Upper lobe of left lung (tissue), 6 donors: ENCODE measurements at regions not wholly inside any gene's neighbourhood (a gene's known extent, or its start where the extent isn't known, plus 50 kb on each side); places are given as distances from the start of the nearest gene placed in this dataset.

Experiments
- ATAC-seq, 2 donors: fragments of 200-7000 bp; cut with Tn5 transposase; one replicate each; pipeline ENCODE4 v1.9.1; 2022; ENCODE audit warnings: mild to moderate bottlenecking in 2 of 2, moderate library complexity in 2 of 2; ENCODE audit not compliant: low FRiP score in 2 of 2
- DNase-seq, 2 donors: peaks; one replicate each; pipeline ENCODE4 v3.0.0-alpha.2; 2019 to 2020
- H3K27ac ChIP-seq, 4 donors: fragments of 200-600 bp; sonication (generic); one replicate each; pipeline ENCODE4 v1.5.1; 2016 to 2019
- H3K27me3 ChIP-seq, 4 donors: fragments of 200-600 bp; sonication (generic); one replicate each; pipeline ENCODE4 v1.5.1; 2017 to 2019
- H3K36me3 ChIP-seq, 4 donors: fragments of 200-600 bp; sonication (generic); one replicate each; pipeline ENCODE4 v1.5.1; 2016 to 2019
- H3K4me1 ChIP-seq, 4 donors: fragments of 200-600 bp; sonication (generic); one replicate each; pipeline ENCODE4 v1.5.1; 2018 to 2019
- H3K4me3 ChIP-seq, 4 donors: fragments of 200-600 bp; sonication (generic); one replicate each; pipeline ENCODE4 v1.5.1; 2017 to 2019; ENCODE audit warnings: mild to moderate bottlenecking in 2 of 4, moderate library complexity in 1 of 4
- H3K9me3 ChIP-seq, 4 donors: fragments of 200-600 bp; sonication (generic); one replicate each; pipeline ENCODE4 v1.5.1; 2018 to 2019
- CTCF ChIP-seq, 6 experiments: fragments of 450-650 bp in 4 of 6; fragments of 200-600 bp in 2 of 6; sonication (generic) in 2 of 6; IDR thresholded peaks; one replicate each; pipeline ENCODE4 v1.5.1; 2016 to 2019; ENCODE audit warnings: antibody characterized with exemption in 6 of 6
- EP300 ChIP-seq, 4 donors: sonication (generic); formaldehyde crosslinking; IDR thresholded peaks; one replicate each; pipeline ENCODE4 v1.5.1; 2017; ENCODE audit warnings: antibody characterized with exemption in 4 of 4, control low read depth in 2 of 4
- POLR2A ChIP-seq, 4 donors: fragments of 450-650 bp; IDR thresholded peaks; one replicate each; pipeline ENCODE4 v1.5.1; 2016 to 2017; ENCODE audit warnings: antibody characterized with exemption in 4 of 4, mild to moderate bottlenecking in 2 of 4
- POLR2AphosphoS5 ChIP-seq, 2 donors: sonication (generic); formaldehyde crosslinking; IDR thresholded peaks; one replicate each; pipeline ENCODE4 v1.5.1; 2017; ENCODE audit warnings: antibody characterized with exemption in 2 of 2
- WGBS, 2 donors: methylation state at CpG; one replicate each; pipeline ENCODE4 v1.1.5; 2017 to 2018; 5-methylcytosine and 5-hydroxymethylcytosine counted together
- donor health status: DM: no; HTN: no; CAD: no; lungs with moderate emphysema.
- donor health status: DM: no; HTN: yes; CAD: no; lungs with severe emphysema.

- 46 to 49% methylated on average over 3 of the region's 3 CpGs for WGBS, 2 donors
- Histone ChIP-seq H3K4me1 (no peaks in the 10 kb centered on the region), H3K9me3 (no peaks in the 10 kb centered on the region), H3K27me3 (no peaks in the 10 kb centered on the region), H3K36me3 (no peaks in the 10 kb centered on the region), H3K4me3 (no peak overlapping the region), H3K27ac (no peak overlapping the region)
- DNase-seq (no peak), ATAC-seq (no peak)
- TF ChIP-seq CTCF (IDR thresholded peaks at IDR 0.05) (no peak), POLR2AphosphoS5 (IDR thresholded peaks at IDR 0.05) (no peak), POLR2A (IDR thresholded peaks at IDR 0.05) (no peak), EP300 (IDR thresholded peaks at IDR 0.05) (no peak)
Measured at GRCh38 chr3:1830851-1831250, 267.8 kb upstream of the CNTN4 start.

DNA sequence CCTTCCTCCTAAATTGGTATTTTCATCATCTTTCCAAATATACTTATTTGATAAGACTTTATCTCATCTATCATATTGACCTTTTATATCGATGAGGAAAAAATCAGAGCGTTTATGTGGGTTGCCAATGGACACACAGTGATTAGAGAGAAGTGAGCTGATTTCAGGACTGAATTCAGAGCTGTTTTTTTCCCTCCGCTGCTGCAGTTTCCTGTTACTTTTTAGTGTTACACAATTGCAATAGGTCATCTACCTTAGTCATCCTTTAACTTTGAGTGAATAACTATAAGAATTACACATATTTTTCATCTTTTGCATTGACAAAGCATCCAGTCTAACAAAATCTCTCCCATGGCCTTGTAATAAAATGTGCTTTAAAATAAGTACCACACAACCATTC is 266.3 kb upstream of the CNTN4 start:
- Histone ChIP-seq H3K27ac (no peak overlapping the region), H3K4me3 (no peak overlapping the region), H3K27me3 (no peaks in the 10 kb centered on the region), H3K4me1 (no peaks in the 10 kb centered on the region), H3K36me3 (no peaks in the 10 kb centered on the region), H3K9me3 (no peaks in the 10 kb centered on the region)
- 74 to 86% methylated on average over 3 of the region's 3 CpGs for WGBS, 2 donors
- TF ChIP-seq EP300 (IDR thresholded peaks at IDR 0.05), result no peak
- no peak for TF ChIP-seq POLR2A (IDR thresholded peaks at IDR 0.05)
- no peak for TF ChIP-seq CTCF (IDR thresholded peaks at IDR 0.05)
- no peak for TF ChIP-seq POLR2AphosphoS5 (IDR thresholded peaks at IDR 0.05)
- DNase-seq, result no peak
- no peak for ATAC-seq

- Histone ChIP-seq H3K27ac (no peak overlapping the region), H3K36me3 (no peaks in the 10 kb centered on the region), H3K27me3 (no peaks in the 10 kb centered on the region), H3K9me3 (no peaks in the 10 kb centered on the region), H3K4me3 (no peak overlapping the region), H3K4me1 (no peaks in the 10 kb centered on the region)
- ATAC-seq, result no peak
- no peak for DNase-seq
- 82 to 86% methylated on average over 6 of the region's 6 CpGs for WGBS, 2 donors
- no peak for TF ChIP-seq EP300 (IDR thresholded peaks at IDR 0.05)
- no peak for TF ChIP-seq CTCF (IDR thresholded peaks at IDR 0.05)
- TF ChIP-seq POLR2AphosphoS5 (IDR thresholded peaks at IDR 0.05), result no peak
- TF ChIP-seq POLR2A (IDR thresholded peaks at IDR 0.05), result no peak
Measured at GRCh38 chr3:1843111-1843510, 255.6 kb upstream of the CNTN4 start.

DNA sequence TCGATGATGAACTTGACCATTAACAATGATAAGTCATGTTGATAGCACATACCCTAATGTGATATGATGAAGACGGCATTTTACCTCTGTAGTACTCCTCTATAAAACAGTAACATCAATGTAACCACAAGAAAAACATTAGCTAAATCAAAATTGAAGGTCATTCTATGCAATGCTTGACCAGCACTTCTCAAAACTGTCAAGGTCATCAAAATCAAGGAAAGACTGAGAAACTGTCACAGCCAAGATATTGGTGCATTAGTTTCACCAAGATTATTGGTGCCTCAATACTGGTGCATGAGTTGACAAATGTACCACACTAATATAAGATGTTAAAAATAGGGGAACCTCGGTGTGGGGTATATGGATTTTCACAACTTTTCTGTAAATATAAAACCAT is 251.1 kb upstream of the CNTN4 start:
- Histone ChIP-seq H3K4me1 (no peaks in the 10 kb centered on the region), H3K27me3 (no peaks in the 10 kb centered on the region), H3K9me3 (no peaks in the 10 kb centered on the region), H3K27ac (no peak overlapping the region), H3K4me3 (no peak overlapping the region), H3K36me3 (no peaks in the 10 kb centered on the region)
- ATAC-seq (no peak), DNase-seq (no peak)
- 76 to 84% methylated on average over 3 of the region's 3 CpGs for WGBS, 2 donors
- no peak for TF ChIP-seq EP300 (IDR thresholded peaks at IDR 0.05)
- no peak for TF ChIP-seq CTCF (IDR thresholded peaks at IDR 0.05)
- no peak for TF ChIP-seq POLR2AphosphoS5 (IDR thresholded peaks at IDR 0.05)
- no peak for TF ChIP-seq POLR2A (IDR thresholded peaks at IDR 0.05)

- no peak for DNase-seq
- H3K27ac ChIP-seq, result no peak overlapping the region
- no peak overlapping the region for H3K4me3 ChIP-seq
- no peaks in the 10 kb centered on the region for H3K27me3 ChIP-seq
- H3K9me3 ChIP-seq, result no peaks in the 10 kb centered on the region
- TF ChIP-seq POLR2AphosphoS5 (IDR thresholded peaks at IDR 0.05) (no peak), CTCF (IDR thresholded peaks at IDR 0.05) (no peak), EP300 (IDR thresholded peaks at IDR 0.05) (no peak), POLR2A (IDR thresholded peaks at IDR 0.05) (no peak)
- no peak for ATAC-seq
- WGBS, 2 donors, result 38 to 47% methylated on average over 2 of the region's 2 CpGs
- no peaks in the 10 kb centered on the region for H3K36me3 ChIP-seq
- H3K4me1 ChIP-seq, result no peaks in the 10 kb centered on the region
Measured at GRCh38 chr3:1848935-1849334, 249.7 kb upstream of the CNTN4 start.
